H1 (cell line): ENCODE measurements at regions not wholly inside any gene's neighbourhood (a gene's known extent, or its start where the extent isn't known, plus 50 kb on each side); places are given as distances from the start of the nearest gene placed in this dataset.

Experiments used
- CTCF ChIA-PET: fragments of 300-600 bp; sonication (Branson Sonifier 250); formaldehyde crosslinking; loops from one replicate; lab custom pipeline; 2021; ENCODE audit not compliant: partially characterized antibody; lab: Charles Lee
- POLR2A ChIA-PET: fragments of 300-600 bp; sonication (Branson Sonifier 250); formaldehyde crosslinking; loops from one replicate; lab custom pipeline; 2021; ENCODE audit warnings: inconsistent platforms; ENCODE audit not compliant: partially characterized antibody; lab: Charles Lee
- DNase-seq, 2 experiments: peaks; one replicate each; pipeline versions ENCODE4 v3.0.0 to v3.0.0-alpha.2; 2010 to 2022; ENCODE audit warnings: low spot score in 2 of 2, low read depth in 1 of 2, mixed read lengths in 1 of 2
- FAIRE-seq: peaks from 2 replicates; lab custom pipeline; 2011; peaks lifted over from hg19 to GRCh38; lab: Jason Lieb, UNC
- H2AFZ ChIP-seq: 2 replicates; pipeline ENCODE4 v1.8.1; 2012; ENCODE audit warnings: low read length, inconsistent platforms
- H2AK5ac ChIP-seq: 2 replicates; pipeline ENCODE4 v1.6.1; 2013; ENCODE audit warnings: low read depth, low read length
- H2BK120ac ChIP-seq: replicated peaks from 2 replicates; pipeline ENCODE3; 2013; ENCODE audit warnings: low read depth, low read length, inconsistent platforms
- H2BK12ac ChIP-seq: 2 replicates; pipeline ENCODE4 v1.6.1; 2013; ENCODE audit warnings: low read depth, low read length
- H2BK15ac ChIP-seq: 2 replicates; pipeline ENCODE4 v1.6.1; 2013; ENCODE audit warnings: low read length
- H2BK20ac ChIP-seq: 2 replicates; pipeline ENCODE4 v1.6.1; 2013; ENCODE audit warnings: low read length
- H2BK5ac ChIP-seq: 2 replicates; pipeline ENCODE4 v1.6.1; 2013; ENCODE audit warnings: low read depth, low read length
- H3K14ac ChIP-seq: 2 replicates; pipeline ENCODE4 v1.6.1; 2013; ENCODE audit warnings: inconsistent platforms; ENCODE audit not compliant: insufficient read length
- H3K18ac ChIP-seq: 2 replicates; pipeline ENCODE4 v1.6.1; 2013; ENCODE audit warnings: low read length; ENCODE audit errors: extremely low read depth
- H3K23ac ChIP-seq: 2 replicates; pipeline ENCODE4 v1.6.1; 2013; ENCODE audit warnings: inconsistent platforms; ENCODE audit not compliant: insufficient read length
- H3K23me2 ChIP-seq: 2 replicates; pipeline ENCODE4 v1.6.1; 2013; ENCODE audit warnings: low read depth, low read length
- H3K27ac ChIP-seq: 2 replicates; pipeline ENCODE4 v1.6.1; 2011; ENCODE audit warnings: low read depth, low read length, inconsistent platforms
- H3K27me3 ChIP-seq, 4 experiments: replicated peaks in 1 of 4; 1 replicate in 1 of 4; 2 replicates in 3 of 4; pipeline versions ENCODE4 v1.6.1 to v1.8.1; 2011 to 2013; ENCODE audit warnings: low read length in 3 of 4, mild to moderate bottlenecking in 3 of 4, inconsistent platforms in 2 of 4, mixed read lengths in 2 of 4, moderate library complexity in 1 of 4; ENCODE audit not compliant: control insufficient read depth in 3 of 4, insufficient read depth in 3 of 4; ENCODE audit errors: extremely low read depth in 1 of 4
- H3K36me3 ChIP-seq, 4 experiments: 2 replicates each; pipeline versions ENCODE4 v1.6.1 to v1.8.1; 2011 to 2013; ENCODE audit warnings: mild to moderate bottlenecking in 4 of 4, low read length in 3 of 4, moderate library complexity in 2 of 4, control low read depth in 1 of 4, inconsistent platforms in 1 of 4; ENCODE audit not compliant: insufficient read depth in 4 of 4, control insufficient read depth in 2 of 4
- H3K4ac ChIP-seq: replicated peaks from 2 replicates; pipeline ENCODE3; 2013; ENCODE audit warnings: low read length, low read depth, mixed read lengths, inconsistent platforms; ENCODE audit not compliant: insufficient read length
- H3K4me1 ChIP-seq, 4 experiments: replicated peaks in 1 of 4; 1 replicate in 1 of 4; 2 replicates in 3 of 4; pipeline versions ENCODE4 v1.6.1 to v1.8.1; 2011 to 2013; ENCODE audit warnings: low read length in 3 of 4, inconsistent platforms in 2 of 4, mixed read lengths in 1 of 4; ENCODE audit not compliant: insufficient read depth in 4 of 4, control insufficient read depth in 3 of 4
- H3K4me2 ChIP-seq, 2 experiments: 2 replicates each; pipeline versions ENCODE4 v1.6.1 to v1.8.1; 2011 to 2013; ENCODE audit warnings: low read depth in 2 of 2, low read length in 2 of 2, control low read depth in 1 of 2, inconsistent platforms in 1 of 2, mild to moderate bottlenecking in 1 of 2; ENCODE audit not compliant: insufficient read depth in 1 of 2
- H3K4me3 ChIP-seq, 4 experiments: fragments of 200-600, 300-600 bp in 1 of 4; sonication (generic), shearing (Covaris generic), sonication (Bioruptor Twin) in 1 of 4; 2 replicates each; pipeline versions ENCODE4 v1.5.1 to v1.8.1; 2011 to 2016; ENCODE audit warnings: low read length in 4 of 4, low read depth in 3 of 4, control low read depth in 2 of 4, inconsistent platforms in 2 of 4, mild to moderate bottlenecking in 2 of 4, mixed read lengths in 1 of 4, moderate library complexity in 1 of 4; ENCODE audit not compliant: insufficient read depth in 2 of 4; ENCODE audit errors: extremely low read depth in 1 of 4
- H3K56ac ChIP-seq: replicated peaks from 2 replicates; pipeline ENCODE3; 2013; ENCODE audit warnings: low read depth, mild to moderate bottlenecking, mixed read lengths, low read length, inconsistent platforms; ENCODE audit not compliant: insufficient read length
- H3K79me1 ChIP-seq: 2 replicates; pipeline ENCODE4 v1.6.1; 2013; ENCODE audit warnings: low read depth, low read length, control low read depth
- H3K79me2 ChIP-seq, 2 experiments: 2 replicates each; pipeline versions ENCODE4 v1.6.1 to v1.8.1; 2012 to 2013; ENCODE audit warnings: low read length in 2 of 2, mild to moderate bottlenecking in 2 of 2, inconsistent platforms in 1 of 2; ENCODE audit not compliant: insufficient read depth in 2 of 2, control insufficient read depth in 1 of 2
- H3K9ac ChIP-seq, 4 experiments: replicated peaks in 1 of 4; 1 replicate in 1 of 4; 2 replicates in 3 of 4; pipeline versions ENCODE4 v1.6.1 to v1.8.1; 2011 to 2013; ENCODE audit warnings: low read depth in 3 of 4, low read length in 3 of 4, control low read depth in 2 of 4, mild to moderate bottlenecking in 2 of 4, moderate library complexity in 2 of 4, inconsistent platforms in 1 of 4; ENCODE audit errors: extremely low read depth in 1 of 4
- H3K9me3 ChIP-seq, 2 experiments: 2 replicates each; pipeline versions ENCODE4 v1.6.1 to v1.8.1; 2012 to 2013; ENCODE audit warnings: mild to moderate bottlenecking in 2 of 2, moderate library complexity in 2 of 2, control low read depth in 1 of 2, inconsistent platforms in 1 of 2, low read depth in 1 of 2, low read length in 1 of 2, mixed read lengths in 1 of 2; ENCODE audit not compliant: insufficient read depth in 2 of 2
- H4K20me1 ChIP-seq, 2 experiments: replicated peaks in 1 of 2; 2 replicates each; pipeline versions ENCODE3 to v1.8.1; 2011 to 2013; ENCODE audit warnings: inconsistent platforms in 2 of 2, low read length in 2 of 2, mild to moderate bottlenecking in 1 of 2; ENCODE audit not compliant: insufficient read depth in 2 of 2, control insufficient read depth in 1 of 2
- H4K5ac ChIP-seq: 2 replicates; pipeline ENCODE4 v1.6.1; 2013; ENCODE audit warnings: low read length, low read depth, mixed read lengths, inconsistent platforms; ENCODE audit not compliant: insufficient read length
- H4K8ac ChIP-seq: 2 replicates; pipeline ENCODE4 v1.8.0; 2013; ENCODE audit warnings: mild to moderate bottlenecking, moderate library complexity, low read length, inconsistent platforms; ENCODE audit not compliant: insufficient read depth; ENCODE audit errors: extremely low read depth
- H4K91ac ChIP-seq: replicated peaks from 2 replicates; pipeline ENCODE3; 2013; ENCODE audit warnings: low read length, mixed read lengths, inconsistent platforms; ENCODE audit not compliant: insufficient read length
- CHD1 ChIP-seq: IDR thresholded peaks from 2 replicates; pipeline ENCODE4 v1.6.1; 2012; ENCODE audit warnings: low read depth, low read length, improper control_type of control experiment
- GTF2F1 ChIP-seq: IDR thresholded peaks from 2 replicates; pipeline ENCODE4 v1.6.1; 2012; ENCODE audit warnings: low read depth, low read length, improper control_type of control experiment, borderline replicate concordance
- HDAC2 ChIP-seq, 2 experiments: fragments of 300-600 bp in 1 of 2; sonication (generic) in 1 of 2; IDR thresholded peaks; 2 replicates each; pipeline ENCODE4 v1.6.1; 2011 to 2012; ENCODE audit warnings: low read depth in 2 of 2, low read length in 2 of 2, mild to moderate bottlenecking in 2 of 2, moderate library complexity in 2 of 2, borderline replicate concordance in 1 of 2, inconsistent platforms in 1 of 2
- HDAC6 ChIP-seq: IDR thresholded peaks from one replicate; pipeline ENCODE4 v1.7.1; 2012; ENCODE audit warnings: low read depth, mild to moderate bottlenecking, inconsistent platforms, low read length, moderate library complexity
- KDM4A ChIP-seq: IDR thresholded peaks from one replicate; pipeline ENCODE4 v1.7.1; 2012; ENCODE audit warnings: low read depth, mild to moderate bottlenecking, moderate library complexity, low read length, inconsistent platforms; ENCODE audit not compliant: severe bottlenecking
- NRF1 ChIP-seq: IDR thresholded peaks from 2 replicates; pipeline ENCODE4 v1.6.1; 2011; ENCODE audit warnings: mild to moderate bottlenecking, low read depth, low read length, improper control_type of control experiment
- PHF8 ChIP-seq: fragments of 200-600 bp; sonication (generic); conservative IDR thresholded peaks from 2 replicates; pipeline ENCODE4 v1.7.1; 2012; ENCODE audit warnings: low read depth, mild to moderate bottlenecking, inconsistent platforms, low read length, moderate library complexity
- RXRA ChIP-seq: IDR thresholded peaks from 2 replicates; pipeline ENCODE4 v1.6.1; 2011; ENCODE audit warnings: low read depth, mild to moderate bottlenecking, low read length, moderate library complexity; ENCODE audit not compliant: insufficient read depth
- SP2 ChIP-seq: IDR thresholded peaks from 2 replicates; pipeline ENCODE4 v1.6.1; 2012; ENCODE audit warnings: mild to moderate bottlenecking, low read length, inconsistent platforms
- TCF12 ChIP-seq: IDR thresholded peaks from 2 replicates; pipeline ENCODE4 v1.6.1; 2011; ENCODE audit warnings: low read depth, mild to moderate bottlenecking, low read length
- TEAD4 ChIP-seq: IDR thresholded peaks from 2 replicates; pipeline ENCODE4 v1.6.1; 2012; ENCODE audit warnings: low read depth, low read length, inconsistent platforms, mixed read lengths
- USF2 ChIP-seq: IDR thresholded peaks from 2 replicates; pipeline ENCODE4 v1.6.1; 2011; ENCODE audit warnings: low read length, improper control_type of control experiment
- WGBS, 2 experiments: shearing (Covaris generic) in 1 of 2; methylation state at CpG; one replicate each; pipeline versions ENCODE4 v1.1.6 to v1.1.7; 2013 to 2015; ENCODE audit warnings: low lambda C conversion rate in 2 of 2, mixed read lengths in 2 of 2, inconsistent platforms in 1 of 2, low coverage in 1 of 2, missing lambda C conversion rate in 1 of 2; ENCODE audit not compliant: insufficient replicate concordance in 2 of 2, insufficient coverage in 1 of 2, insufficient read length in 1 of 2; ENCODE audit errors: extremely low coverage in 1 of 2, missing lambda C conversion rate in 1 of 2; 5-methylcytosine and 5-hydroxymethylcytosine counted together
- TF ChIP-seq, protein P1 (sequence below): IDR thresholded peaks from 2 replicates; pipeline ENCODE4 v1.6.1; 2012; ENCODE audit warnings: inconsistent platforms

- Histone ChIP-seq H2BK12ac (no peak overlapping the region), H3K23ac (no peak overlapping the region), H3K18ac (no peak overlapping the region), H2AFZ (no peak overlapping the region), H3K9me3 (no peaks in the 10 kb centered on the region; a peak in 2 of 4 replicates), H3K4me3 (no peak overlapping the region), H3K27me3 (no peaks in the 10 kb centered on the region), H3K79me1 (no peaks in the 10 kb centered on the region), H2BK20ac (no peak overlapping the region), H4K20me1 (no peaks in the 10 kb centered on the region), H2AK5ac (no peak overlapping the region), H3K36me3 (no peaks in the 10 kb centered on the region), H3K4ac (no peak overlapping the region), H3K56ac (no peak overlapping the region), H4K91ac (no peak overlapping the region), H3K79me2 (no peaks in the 10 kb centered on the region), H4K8ac (no peak overlapping the region), H2BK5ac (no peak overlapping the region), H2BK15ac (no peak overlapping the region), H3K27ac (no peak overlapping the region), H3K4me1 (peaks cover 0 to 5% (median 1%) of the 10 kb centered on the region in 4 experiments; a peak in 2 of 7 replicates), H4K5ac (no peak overlapping the region), H3K14ac (no peak overlapping the region), H2BK120ac (no peak overlapping the region), H3K4me2 (no peak overlapping the region), H3K9ac (no peak overlapping the region), H3K23me2 (no peaks in the 10 kb centered on the region; the same call in 1 of the 2 replicates)
- TF ChIP-seq NRF1 (no peak), HDAC2 (IDR thresholded peaks at IDR 0.05; ENCODE audit: borderline replicate concordance in 1 of 2, low read depth in 2 of 2, low read length in 2 of 2) (no peak), TCF12 (no peak), TEAD4 (no peak), SP2 (no peak), GTF2F1 (no peak), USF2 (no peak), HDAC6 (no peak), KDM4A (no peak), RXRA (no peak), PHF8 (no peak), CHD1 (no peak)
- TF ChIP-seq, protein P1, sequence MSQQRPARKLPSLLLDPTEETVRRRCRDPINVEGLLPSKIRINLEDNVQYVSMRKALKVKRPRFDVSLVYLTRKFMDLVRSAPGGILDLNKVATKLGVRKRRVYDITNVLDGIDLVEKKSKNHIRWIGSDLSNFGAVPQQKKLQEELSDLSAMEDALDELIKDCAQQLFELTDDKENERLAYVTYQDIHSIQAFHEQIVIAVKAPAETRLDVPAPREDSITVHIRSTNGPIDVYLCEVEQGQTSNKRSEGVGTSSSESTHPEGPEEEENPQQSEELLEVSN, result no peak
- POLR2A ChIA-PET, result no interaction called here
- no peak for FAIRE-seq
- no peak for DNase-seq
- 100% methylated on average over 1 of the region's 1 CpG; no CpG with 5 or more reads in 1 of the 2 experiments for WGBS, 2 experiments
- CTCF ChIA-PET, result interaction anchor here (1.8 kb wide), 1 partner anchor 80 kb away, joined by 8 read pairs; no protein-coding TSS in a partner anchor
Observed at GRCh38 chr20:7366189-7366588, 574.1 kb downstream of the HAO1 start.
